HG03442 (cell line): ENCODE measurements at regions not wholly inside any gene's neighbourhood (a gene's known extent, or its start where the extent isn't known, plus 50 kb on each side); places are given as distances from the start of the nearest gene placed in this dataset.

Experiments used
- ATAC-seq: cut with Tn5 transposase; IDR thresholded peaks from one replicate; pipeline ENCODE4 v1.9.1; 2021; ENCODE audit warnings: mild to moderate bottlenecking, moderate library complexity; ENCODE audit not compliant: unreplicated experiment

DNA sequence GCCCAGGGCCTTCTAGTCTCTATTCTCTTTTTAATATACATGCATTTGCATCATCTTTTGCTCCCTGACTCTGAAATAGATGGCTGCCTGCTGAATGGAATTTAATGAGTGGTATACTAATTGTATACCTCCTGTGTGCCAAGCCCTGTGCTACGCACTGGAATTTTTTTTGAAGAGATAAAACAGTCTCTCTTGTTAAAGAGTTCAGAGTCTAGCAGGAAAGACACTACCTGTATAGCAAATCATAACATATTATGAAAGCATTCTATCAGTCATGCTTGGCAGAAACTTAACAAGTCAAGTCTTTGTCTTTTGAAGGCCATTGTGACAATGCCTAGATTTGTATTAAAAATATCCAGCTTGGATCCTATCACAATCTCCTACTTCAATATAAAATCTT is 63.7 kb upstream of the SESN3 start:
- no peak for ATAC-seq

- no peak for ATAC-seq
Measured at GRCh38 chr11:95293116-95293515, 62.1 kb upstream of the SESN3 start.

DNA sequence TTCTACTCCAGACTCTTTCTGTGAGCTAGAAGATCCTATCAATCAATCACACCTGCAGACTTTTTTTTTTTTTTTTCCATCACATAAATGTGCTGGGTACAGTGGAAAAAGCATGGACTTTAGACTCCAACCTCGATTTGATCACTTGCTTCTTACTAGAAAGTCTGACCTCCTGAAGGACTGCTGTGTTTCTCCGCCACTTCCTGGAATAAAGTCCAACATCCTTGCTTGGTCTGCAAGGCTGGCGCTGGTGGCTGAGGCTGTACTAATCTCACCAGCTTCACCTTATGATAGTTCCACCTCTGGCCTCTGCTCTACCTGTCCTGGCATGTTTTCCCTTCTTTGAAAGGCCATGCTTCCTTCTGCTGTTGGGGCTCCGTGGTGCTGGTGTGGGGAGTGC is 60.9 kb upstream of the SESN3 start:
- ATAC-seq = no peak

GRCh38 chr11:95289378-95290101 is 58.5 kb upstream of the SESN3 start:
- no peak for ATAC-seq

GRCh38 chr11:95284057-95285052 is 53.4 kb upstream of the SESN3 start:
- ATAC-seq = no peak

- no peak for ATAC-seq
Measured at GRCh38 chr11:95283650-95284049, 52.6 kb upstream of the SESN3 start.

DNA sequence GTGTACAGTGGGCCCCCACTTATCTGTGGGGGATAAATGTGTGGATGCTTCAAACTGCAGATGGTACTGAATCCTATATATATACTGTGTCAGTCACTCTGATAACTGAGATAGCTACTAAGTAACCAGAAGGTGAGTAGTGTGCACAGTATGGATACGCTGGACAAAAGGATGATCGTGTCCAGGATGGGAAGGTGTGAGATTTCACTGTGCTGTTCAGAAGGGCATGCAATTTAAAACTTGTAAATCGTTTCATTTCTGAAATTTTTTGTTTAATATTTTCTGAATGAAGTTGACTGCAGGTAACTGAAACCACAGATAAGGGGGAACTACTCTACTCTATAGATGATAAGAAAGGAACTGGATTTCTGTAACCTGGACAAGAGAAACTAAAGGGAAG is 52.1 kb upstream of the SESN3 start:
- no peak for ATAC-seq

GRCh38 chr11:95282291-95282751 is 51.3 kb upstream of the SESN3 start:
- ATAC-seq = no peak
